ENCODE measurements at regions not wholly inside any gene's neighbourhood (a gene's known extent, or its start where the extent isn't known, plus 50 kb on each side); places are given as distances from the start of the nearest gene placed in this dataset.
A peak's percentile ranks its signal among the peaks of the same experiment; 100 is the strongest.

GRCh38 chr2:200156166-200156835, 150.2 kb upstream of the SPATS2L start:
- no peak overlapping the region for H3K9ac ChIP-seq
- H3K4me3 ChIP-seq = no peak overlapping the region
- H3K4me2 ChIP-seq = no peak overlapping the region
- no peaks in the 10 kb centered on the region for H3K27me3 ChIP-seq
- Mint-ChIP-seq H3K27ac (no peak overlapping the region), H3K9me3 (peaks cover 15% of the 10 kb centered on the region), H3K4me3 (no peak overlapping the region), H3K36me3 (peaks cover 5% of the 10 kb centered on the region), H3K27me3 (ENCODE audit: insufficient read depth, low read depth) (peaks cover 2% of the 10 kb centered on the region), H3K4me1 (peaks cover 24% of the 10 kb centered on the region)
- H4K20me1 ChIP-seq (ENCODE audit: low read depth) = no peaks in the 10 kb centered on the region
- no peaks in the 10 kb centered on the region for H3K79me2 ChIP-seq (ENCODE audit: low read depth)
- no peak for DNase-seq (ENCODE audit: low spot score)
- H3K4me1 ChIP-seq = peaks cover 4% of the 10 kb centered on the region
- no peak overlapping the region for H2AFZ ChIP-seq (replicated peaks)
- no peak for TF ChIP-seq EZH2phosphoT487 (IDR thresholded peaks at IDR 0.05)
- no peak for TF ChIP-seq EZH2 (IDR thresholded peaks at IDR 0.05)
- no peak for TF ChIP-seq CTCF (IDR thresholded peaks at IDR 0.05)
- H3K9me3 ChIP-seq (ENCODE audit: low read depth) = no peaks in the 10 kb centered on the region
- H3K36me3 ChIP-seq = no peaks in the 10 kb centered on the region
- H3F3A ChIP-seq (ENCODE audit: low read depth) = no peaks in the 10 kb centered on the region
- no peak overlapping the region for H3K27ac ChIP-seq

GRCh38 chr2:200158647-200159356, 147.7 kb upstream of the SPATS2L start:
- Histone ChIP-seq H3K27me3 (no peaks in the 10 kb centered on the region), H3K79me2 (ENCODE audit: low read depth) (no peaks in the 10 kb centered on the region), H3K4me2 (no peak overlapping the region), H3K4me3 (no peak overlapping the region), H3F3A (ENCODE audit: low read depth) (peaks cover 10% of the 10 kb centered on the region), H3K27ac (no peak overlapping the region), H4K20me1 (ENCODE audit: low read depth) (no peaks in the 10 kb centered on the region), H3K9ac (no peak overlapping the region), H2AFZ (replicated peaks) (no peak overlapping the region), H3K36me3 (no peaks in the 10 kb centered on the region), H3K9me3 (ENCODE audit: low read depth) (no peaks in the 10 kb centered on the region), H3K4me1 (peaks cover 10% of the 10 kb centered on the region)
- Mint-ChIP-seq H3K36me3 (no peaks in the 10 kb centered on the region), H3K4me1 (peaks cover 28% of the 10 kb centered on the region), H3K9me3 (peaks cover 4% of the 10 kb centered on the region), H3K27ac (peak overlapping the region; percentile 74), H3K27me3 (ENCODE audit: insufficient read depth, low read depth) (peaks cover 2% of the 10 kb centered on the region), H3K4me3 (no peak overlapping the region)
- TF ChIP-seq EZH2phosphoT487 (IDR thresholded peaks at IDR 0.05) (no peak), CTCF (IDR thresholded peaks at IDR 0.05) (no peak), EZH2 (IDR thresholded peaks at IDR 0.05) (no peak)
- no peak for DNase-seq (ENCODE audit: low spot score)

- H3K9me3 Mint-ChIP-seq = peaks cover 8% of the 10 kb centered on the region
Measured at GRCh38 chr2:200159357-200159707, 147.2 kb upstream of the SPATS2L start.

More at GRCh38 chr2:200159357-200159707, 147.2 kb upstream of the SPATS2L start:
- peaks cover 11% of the 10 kb centered on the region for H3F3A ChIP-seq (ENCODE audit: low read depth)
- no peaks in the 10 kb centered on the region for H4K20me1 ChIP-seq (ENCODE audit: low read depth)
- no peak overlapping the region for H3K4me3 ChIP-seq
- no peak overlapping the region for H3K27ac ChIP-seq
- Mint-ChIP-seq H3K27me3 (ENCODE audit: insufficient read depth, low read depth) (peaks cover 2% of the 10 kb centered on the region), H3K27ac (no peak overlapping the region), H3K4me1 (peaks cover 28% of the 10 kb centered on the region), H3K4me3 (no peak overlapping the region), H3K36me3 (no peaks in the 10 kb centered on the region)
- no peaks in the 10 kb centered on the region for H3K27me3 ChIP-seq
- peaks cover 10% of the 10 kb centered on the region for H3K4me1 ChIP-seq
- H3K9me3 ChIP-seq (ENCODE audit: low read depth) = no peaks in the 10 kb centered on the region
- no peak overlapping the region for H3K9ac ChIP-seq
- no peak overlapping the region for H3K4me2 ChIP-seq
- TF ChIP-seq EZH2phosphoT487 (IDR thresholded peaks at IDR 0.05) = no peak
- no peak for TF ChIP-seq CTCF (IDR thresholded peaks at IDR 0.05)
- TF ChIP-seq EZH2 (IDR thresholded peaks at IDR 0.05) = no peak
- no peak overlapping the region for H2AFZ ChIP-seq (replicated peaks)
- no peaks in the 10 kb centered on the region for H3K79me2 ChIP-seq (ENCODE audit: low read depth)
- H3K36me3 ChIP-seq = no peaks in the 10 kb centered on the region
- no peak for DNase-seq (ENCODE audit: low spot score)
